Nephron (organoid): ENCODE measurements at regions not wholly inside any gene's neighbourhood (a gene's known extent, or its start where the extent isn't known, plus 50 kb on each side); places are given as distances from the start of the nearest gene placed in this dataset.
"Not testable (repeated sequence)": the region's sequence is repeated elsewhere in the genome, so short reads cannot be mapped to it uniquely, and the experiment has no call there.

Source experiments
- H3K27ac Mint-ChIP-seq, 3 experiments: 2 replicates each; pipeline ENCODE4 v1.8.0; 2020; ENCODE audit warnings: mixed read lengths in 3 of 3, mild to moderate bottlenecking in 2 of 3, moderate library complexity in 1 of 3
- H3K27me3 Mint-ChIP-seq: 2 replicates; pipeline ENCODE4 v1.8.0; 2021; ENCODE audit warnings: low read depth, mild to moderate bottlenecking, moderate library complexity, mixed read lengths
- H3K36me3 Mint-ChIP-seq: 2 replicates; pipeline ENCODE4 v1.8.0; 2020; ENCODE audit warnings: low read depth, mixed read lengths
- H3K4me1 Mint-ChIP-seq: 2 replicates; pipeline ENCODE4 v1.8.0; 2020; ENCODE audit warnings: mixed read lengths
- H3K4me3 Mint-ChIP-seq, 3 experiments: 2 replicates each; pipeline ENCODE4 v1.8.0; 2020; ENCODE audit warnings: mild to moderate bottlenecking in 3 of 3, mixed read lengths in 3 of 3, moderate library complexity in 2 of 3
- H3K9me3 Mint-ChIP-seq: 2 replicates; pipeline ENCODE4 v1.8.0; 2020; ENCODE audit warnings: mixed read lengths
- TF ChIP-seq, protein P1 (sequence below), 3 experiments: fragments of 200-600 bp; sonication (generic); IDR thresholded peaks; one replicate each; pipeline ENCODE4 v1.5.0; 2021; ENCODE audit warnings: antibody characterized with exemption in 3 of 3; ENCODE audit not compliant: unreplicated experiment in 3 of 3

- peaks cover 25% of the 10 kb centered on the region for H3K9me3 Mint-ChIP-seq
- no peak overlapping the region for H3K4me3 Mint-ChIP-seq
- H3K4me1 Mint-ChIP-seq: peaks cover 19% of the 10 kb centered on the region
- TF ChIP-seq, protein P1, sequence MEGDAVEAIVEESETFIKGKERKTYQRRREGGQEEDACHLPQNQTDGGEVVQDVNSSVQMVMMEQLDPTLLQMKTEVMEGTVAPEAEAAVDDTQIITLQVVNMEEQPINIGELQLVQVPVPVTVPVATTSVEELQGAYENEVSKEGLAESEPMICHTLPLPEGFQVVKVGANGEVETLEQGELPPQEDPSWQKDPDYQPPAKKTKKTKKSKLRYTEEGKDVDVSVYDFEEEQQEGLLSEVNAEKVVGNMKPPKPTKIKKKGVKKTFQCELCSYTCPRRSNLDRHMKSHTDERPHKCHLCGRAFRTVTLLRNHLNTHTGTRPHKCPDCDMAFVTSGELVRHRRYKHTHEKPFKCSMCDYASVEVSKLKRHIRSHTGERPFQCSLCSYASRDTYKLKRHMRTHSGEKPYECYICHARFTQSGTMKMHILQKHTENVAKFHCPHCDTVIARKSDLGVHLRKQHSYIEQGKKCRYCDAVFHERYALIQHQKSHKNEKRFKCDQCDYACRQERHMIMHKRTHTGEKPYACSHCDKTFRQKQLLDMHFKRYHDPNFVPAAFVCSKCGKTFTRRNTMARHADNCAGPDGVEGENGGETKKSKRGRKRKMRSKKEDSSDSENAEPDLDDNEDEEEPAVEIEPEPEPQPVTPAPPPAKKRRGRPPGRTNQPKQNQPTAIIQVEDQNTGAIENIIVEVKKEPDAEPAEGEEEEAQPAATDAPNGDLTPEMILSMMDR (IDR thresholded peaks at IDR 0.05; ENCODE audit: unreplicated experiment in 3 of 3): no peak
- no peaks in the 10 kb centered on the region for H3K27me3 Mint-ChIP-seq
- H3K27ac Mint-ChIP-seq: peak overlapping the region in 2 of 3 experiments; percentile 29 to 68
- H3K36me3 Mint-ChIP-seq: peaks cover 8% of the 10 kb centered on the region
Measured at GRCh38 chr9:85168412-85168811, 498.9 kb downstream of the NTRK2 start.

- Mint-ChIP-seq H3K4me3 (no peak overlapping the region), H3K27me3 (no peaks in the 10 kb centered on the region), H3K4me1 (peaks cover 11% of the 10 kb centered on the region), H3K36me3 (peaks cover 8% of the 10 kb centered on the region), H3K27ac (peak overlapping the region in 2 of 3 experiments; percentile 5 to 17), H3K9me3 (peaks cover 28% of the 10 kb centered on the region)
- TF ChIP-seq, protein P1 (IDR thresholded peaks at IDR 0.05; ENCODE audit: unreplicated experiment in 3 of 3): no peak
Measured at GRCh38 chr9:85167146-85167545, 497.6 kb downstream of the NTRK2 start.

GRCh38 chr9:85163825-85164224, 494.3 kb downstream of the NTRK2 start:
- Mint-ChIP-seq H3K4me3 (no peak overlapping the region), H3K27me3 (no peaks in the 10 kb centered on the region), H3K9me3 (peaks cover 28% of the 10 kb centered on the region), H3K4me1 (peaks cover 11% of the 10 kb centered on the region), H3K36me3 (peaks cover 3% of the 10 kb centered on the region), H3K27ac (peak overlapping the region in 1 of 3 experiments; percentile 13)
- TF ChIP-seq, protein P1 (IDR thresholded peaks at IDR 0.05; ENCODE audit: unreplicated experiment in 3 of 3): no peak

GRCh38 chr9:85163415-85163814, 493.9 kb downstream of the NTRK2 start:
- Mint-ChIP-seq H3K9me3 (peaks cover 28% of the 10 kb centered on the region), H3K4me3 (no peak overlapping the region), H3K27ac (no peak overlapping the region), H3K27me3 (no peaks in the 10 kb centered on the region), H3K4me1 (peaks cover 10% of the 10 kb centered on the region), H3K36me3 (peaks cover 3% of the 10 kb centered on the region)
- TF ChIP-seq, protein P1 (IDR thresholded peaks at IDR 0.05; ENCODE audit: unreplicated experiment in 3 of 3): no peak

- H3K9me3 Mint-ChIP-seq: peaks cover 24% of the 10 kb centered on the region
- H3K27me3 Mint-ChIP-seq: no peaks in the 10 kb centered on the region
- TF ChIP-seq, protein P1 (IDR thresholded peaks at IDR 0.05; ENCODE audit: unreplicated experiment in 3 of 3): no peak
- peaks cover 5% of the 10 kb centered on the region for H3K4me1 Mint-ChIP-seq
- H3K36me3 Mint-ChIP-seq: no peaks in the 10 kb centered on the region
- no peak overlapping the region for H3K27ac Mint-ChIP-seq
- no peak overlapping the region for H3K4me3 Mint-ChIP-seq
Measured at GRCh38 chr9:85162822-85163221, 493.3 kb downstream of the NTRK2 start.

DNA sequence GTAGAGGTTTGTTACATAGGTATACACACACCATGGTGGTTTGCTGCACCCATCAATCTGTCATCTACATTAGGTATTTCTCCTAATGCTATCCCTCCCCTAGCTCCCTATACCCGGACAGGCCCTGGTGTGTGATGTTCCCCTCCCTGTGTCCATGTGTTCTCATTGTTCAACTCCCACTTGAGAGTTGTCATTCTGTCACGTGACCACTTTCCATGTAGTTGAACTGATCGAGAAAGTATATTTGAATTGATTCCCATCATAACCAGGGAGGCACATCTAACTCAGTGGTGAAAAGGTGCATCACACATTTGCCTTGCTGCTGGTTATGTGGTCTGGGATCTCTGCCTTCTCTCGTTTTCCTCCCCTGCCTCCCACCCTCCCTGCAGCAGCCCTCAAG, 491.4 kb downstream of the NTRK2 start:
- H3K4me1 Mint-ChIP-seq, H3K27ac Mint-ChIP-seq, H3K36me3 Mint-ChIP-seq, H3K27me3 Mint-ChIP-seq, H3K4me3 Mint-ChIP-seq: not testable (repeated sequence)
- H3K9me3 Mint-ChIP-seq: peaks cover 24% of the 10 kb centered on the region
